IMR-90 (cell line): ENCODE measurements at regions not wholly inside any gene's neighbourhood (a gene's known extent, or its start where the extent isn't known, plus 50 kb on each side); places are given as distances from the start of the nearest gene placed in this dataset.

Source experiments
- ATAC-seq: fragments of 200-7000 bp; cut with Tn5 transposase; 2 replicates; pipeline ENCODE4 v1.9.1; 2020; ENCODE audit warnings: low read depth, mild to moderate bottlenecking, moderate library complexity
- BruUV-seq: library from RNA; stranded (reverse); fragments of 400-500 nt; replicated peaks from 2 replicates; lab custom pipeline; 2021; lab: Mats Ljungman, UMichigan
- CTCF ChIA-PET: fragments of 300-600 bp; formaldehyde crosslinking; extraction: SDS; loops from one replicate; lab custom pipeline; 2021; ENCODE audit warnings: antibody characterized with exemption; lab: Yijun Ruan, JAX
- POLR2A ChIA-PET: fragments of 300-600 bp; sonication (Branson Sonifier 250); formaldehyde crosslinking; loops from one replicate; lab custom pipeline; 2022; ENCODE audit warnings: antibody characterized with exemption; ENCODE audit not compliant: unreplicated experiment; lab: Charles Lee
- DNase-seq: peaks from one replicate; pipeline ENCODE4 v3.0.0; 2013
- H2AFZ ChIP-seq: replicated peaks from 2 replicates; pipeline ENCODE3; 2013; ENCODE audit warnings: low read length, mild to moderate bottlenecking; ENCODE audit not compliant: poor library complexity
- H2AK5ac ChIP-seq: 2 replicates; pipeline ENCODE4 v1.6.1; 2013; ENCODE audit warnings: low read depth, low read length, inconsistent platforms
- H2AK9ac ChIP-seq: replicated peaks from 2 replicates; pipeline ENCODE3; 2013; ENCODE audit warnings: mild to moderate bottlenecking, low read depth, low read length, moderate library complexity; ENCODE audit not compliant: poor library complexity
- H2BK120ac ChIP-seq: 2 replicates; pipeline ENCODE4 v1.6.1; 2013; ENCODE audit warnings: low read depth, low read length, inconsistent platforms
- H2BK15ac ChIP-seq: 3 replicates; pipeline ENCODE4 v1.6.1; 2013; ENCODE audit warnings: low read depth, low read length, inconsistent platforms
- H2BK20ac ChIP-seq: 2 replicates; pipeline ENCODE4 v1.6.1; 2013; ENCODE audit warnings: low read depth, mild to moderate bottlenecking, inconsistent platforms, low read length, moderate library complexity
- H2BK5ac ChIP-seq: 2 replicates; pipeline ENCODE4 v1.6.1; 2013; ENCODE audit warnings: mild to moderate bottlenecking, low read depth, low read length, inconsistent platforms; ENCODE audit not compliant: poor library complexity, severe bottlenecking
- H3K14ac ChIP-seq: replicated peaks from 2 replicates; pipeline ENCODE4 v1.6.1; 2013; ENCODE audit warnings: low read depth, low read length, inconsistent platforms
- H3K18ac ChIP-seq: 2 replicates; pipeline ENCODE4 v1.6.1; 2013; ENCODE audit warnings: low read depth, low read length, control low read depth
- H3K23ac ChIP-seq: 2 replicates; pipeline ENCODE4 v1.6.1; 2013; ENCODE audit warnings: low read depth, low read length, inconsistent platforms
- H3K27ac ChIP-seq: 2 replicates; pipeline ENCODE4 v1.5.1; 2013; ENCODE audit warnings: mild to moderate bottlenecking, control low read depth, low read length; ENCODE audit not compliant: insufficient read depth
- H3K27me3 ChIP-seq: 2 replicates; pipeline ENCODE4 v1.6.1; 2013; ENCODE audit warnings: low read length; ENCODE audit not compliant: control insufficient read depth, insufficient read depth
- H3K36me3 ChIP-seq: 2 replicates; pipeline ENCODE4 v1.6.1; 2013; ENCODE audit warnings: low read length, mixed read lengths; ENCODE audit not compliant: control insufficient read depth, insufficient read depth
- H3K4ac ChIP-seq: 2 replicates; pipeline ENCODE4 v1.6.1; 2013; ENCODE audit warnings: low read depth, low read length, inconsistent platforms
- H3K4me1 ChIP-seq: 2 replicates; pipeline ENCODE4 v1.6.1; 2013; ENCODE audit warnings: low read length, mixed read lengths; ENCODE audit not compliant: control insufficient read depth, insufficient read depth
- H3K4me2 ChIP-seq: 2 replicates; pipeline ENCODE4 v1.6.1; 2013; ENCODE audit warnings: low read depth, mild to moderate bottlenecking, control low read depth, low read length, moderate library complexity
- H3K4me3 ChIP-seq: 2 replicates; pipeline ENCODE4 v1.5.1; 2013; ENCODE audit warnings: low read depth, mild to moderate bottlenecking, control low read depth, low read length, moderate library complexity; ENCODE audit not compliant: insufficient read depth
- H3K56ac ChIP-seq: 2 replicates; pipeline ENCODE4 v1.6.1; 2013; ENCODE audit warnings: low read length, inconsistent platforms; ENCODE audit not compliant: insufficient read depth; ENCODE audit errors: extremely low read depth
- H3K79me1 ChIP-seq, 2 experiments: 2 replicates each; pipeline ENCODE4 v1.6.1; 2013; ENCODE audit warnings: low read length in 2 of 2, inconsistent platforms in 1 of 2, low read depth in 1 of 2
- H3K9ac ChIP-seq: 2 replicates; pipeline ENCODE4 v1.6.1; 2013; ENCODE audit warnings: low read depth, low read length, control low read depth
- H3K9me1 ChIP-seq: 2 replicates; pipeline ENCODE4 v1.6.1; 2013; ENCODE audit warnings: low read length, inconsistent platforms; ENCODE audit not compliant: insufficient read depth
- H3K9me3 ChIP-seq: 2 replicates; pipeline ENCODE4 v1.6.1; 2013; ENCODE audit warnings: low read length; ENCODE audit not compliant: control insufficient read depth, insufficient read depth
- H4K20me1 ChIP-seq: 2 replicates; pipeline ENCODE4 v1.6.1; 2013; ENCODE audit warnings: low read length, inconsistent platforms; ENCODE audit not compliant: insufficient read depth
- H4K5ac ChIP-seq: 2 replicates; pipeline ENCODE4 v1.6.1; 2013; ENCODE audit warnings: mild to moderate bottlenecking, low read depth, low read length, control low read depth
- H4K8ac ChIP-seq, 2 experiments: 2 replicates each; pipeline ENCODE4 v1.6.1; 2013; ENCODE audit warnings: low read depth in 2 of 2, low read length in 2 of 2, control low read depth in 1 of 2, inconsistent platforms in 1 of 2
- H4K91ac ChIP-seq: 2 replicates; pipeline ENCODE4 v1.6.1; 2013; ENCODE audit warnings: low read depth, low read length, inconsistent platforms; ENCODE audit not compliant: insufficient read depth
- BHLHE40 ChIP-seq: fragments of 150-350 bp; IDR thresholded peaks from 2 replicates; pipeline ENCODE4 v1.6.1; 2016; ENCODE audit warnings: mild to moderate bottlenecking, low read depth, low read length
- FOS ChIP-seq: fragments of 150-350 bp; IDR thresholded peaks from 2 replicates; pipeline ENCODE4 v1.6.1; 2016; ENCODE audit warnings: low read depth, low read length
- MAFK ChIP-seq: IDR thresholded peaks from 2 replicates; pipeline ENCODE4 v1.6.1; 2012; ENCODE audit warnings: low read depth, low read length, improper control_type of control experiment
- WGBS, 2 experiments: methylation state at CpG; one replicate each; pipeline versions ENCODE4 v1.1.5 to v1.1.7; 2013; ENCODE audit warnings: missing lambda C conversion rate in 2 of 2; ENCODE audit not compliant: insufficient read length in 1 of 2; ENCODE audit errors: extremely low coverage in 2 of 2; 5-methylcytosine and 5-hydroxymethylcytosine counted together
- dilution Hi-C: fragments of 300-500 bp; cut with HindIII; formaldehyde crosslinking; loops from one replicate; pipeline ENCODE4 v1.14.3; 2018; ENCODE audit warnings: low sequenced_read_pairs; ENCODE audit not compliant: unreplicated experiment
- in situ Hi-C: fragments of 300-500 bp; cut with MboI; formaldehyde crosslinking; loops from 3 replicates; pipeline ENCODE4 v1.14.3; 2019; ENCODE audit warnings: low sequenced_read_pairs, inconsistent platforms, mixed read lengths
- intact Hi-C: fragments of 100-400 bp; cut with micrococcal nuclease; formaldehyde crosslinking; loops from 2 replicates; pipeline ENCODE4 v1.10.0; 2022
- TF ChIP-seq, protein P1 (sequence below): fragments of 150-350 bp; IDR thresholded peaks from 2 replicates; pipeline ENCODE4 v1.6.1; 2016; ENCODE audit warnings: low read depth, mild to moderate bottlenecking, low read length, moderate library complexity, borderline replicate concordance

DNA sequence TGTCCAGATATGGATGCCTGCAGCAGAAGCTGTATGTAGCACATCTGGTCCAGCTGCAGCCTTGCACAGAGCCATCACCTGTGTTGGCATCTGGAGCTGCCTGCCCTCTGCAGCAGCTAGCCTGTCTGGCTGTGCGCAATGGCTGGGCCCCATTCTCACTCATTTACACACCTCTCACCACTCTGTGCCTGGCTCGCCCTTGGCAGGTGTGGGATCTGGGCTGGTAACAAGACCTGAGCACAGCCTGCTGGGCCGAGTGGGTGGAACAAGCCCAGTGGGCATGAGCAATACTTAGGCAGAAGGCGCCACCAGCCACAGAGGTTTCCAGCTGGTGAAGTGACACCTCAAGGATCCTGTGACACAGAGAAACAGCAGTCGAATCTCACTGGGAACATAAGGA, 714.1 kb downstream of the NUP35 start:
- no peak overlapping the region for H4K5ac ChIP-seq
- dilution Hi-C loops (no loop called here), in situ Hi-C loops (no loop called here), intact Hi-C loops (no loop called here)
- WGBS, 2 experiments: 27% methylated on average over 1 of the region's 5 CpGs; no CpG with 5 or more reads in 1 of the 2 experiments
- H2AK9ac ChIP-seq: no peak overlapping the region
- ChIA-PET CTCF (no interaction called here), POLR2A (no interaction called here)
- no peaks in the 10 kb centered on the region for H3K79me1 ChIP-seq
- H2BK5ac ChIP-seq: no peak overlapping the region
- peaks cover 27% of the 10 kb centered on the region; the same call in 1 of the 2 replicates for H3K9me3 ChIP-seq
- no peak overlapping the region for H2BK20ac ChIP-seq
- DNase-seq (no peak), ATAC-seq (no peak)
- H3K14ac ChIP-seq: no peak overlapping the region
- H2BK15ac ChIP-seq: no peak overlapping the region
- no peaks in the 10 kb centered on the region for H3K9me1 ChIP-seq
- no peaks in the 10 kb centered on the region for H3K36me3 ChIP-seq
- no peaks in the 10 kb centered on the region for H4K20me1 ChIP-seq
- H2AK5ac ChIP-seq: no peak overlapping the region
- no peak overlapping the region for H2AFZ ChIP-seq
- H3K4me2 ChIP-seq: no peak overlapping the region
- no peak overlapping the region for H3K56ac ChIP-seq
- H3K4ac ChIP-seq: no peak overlapping the region
- BruUV-seq: no TSS peak
- no peak overlapping the region for H3K23ac ChIP-seq
- H2BK120ac ChIP-seq: no peak overlapping the region
- H4K91ac ChIP-seq: no peak overlapping the region
- H3K4me3 ChIP-seq: no peak overlapping the region
- TF ChIP-seq MAFK: no peak
- no peak for TF ChIP-seq FOS
- TF ChIP-seq BHLHE40: no peak
- TF ChIP-seq, protein P1, sequence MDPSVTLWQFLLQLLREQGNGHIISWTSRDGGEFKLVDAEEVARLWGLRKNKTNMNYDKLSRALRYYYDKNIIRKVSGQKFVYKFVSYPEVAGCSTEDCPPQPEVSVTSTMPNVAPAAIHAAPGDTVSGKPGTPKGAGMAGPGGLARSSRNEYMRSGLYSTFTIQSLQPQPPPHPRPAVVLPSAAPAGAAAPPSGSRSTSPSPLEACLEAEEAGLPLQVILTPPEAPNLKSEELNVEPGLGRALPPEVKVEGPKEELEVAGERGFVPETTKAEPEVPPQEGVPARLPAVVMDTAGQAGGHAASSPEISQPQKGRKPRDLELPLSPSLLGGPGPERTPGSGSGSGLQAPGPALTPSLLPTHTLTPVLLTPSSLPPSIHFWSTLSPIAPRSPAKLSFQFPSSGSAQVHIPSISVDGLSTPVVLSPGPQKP: no peak
- no peaks in the 10 kb centered on the region for H3K4me1 ChIP-seq
- H3K9ac ChIP-seq: no peak overlapping the region
- no peak overlapping the region for H4K8ac ChIP-seq
- no peak overlapping the region for H3K18ac ChIP-seq
- no peaks in the 10 kb centered on the region for H3K27me3 ChIP-seq
- H3K27ac ChIP-seq: no peak overlapping the region
